ENCODE measurements at regions not wholly inside any gene's neighbourhood (a gene's known extent, or its start where the extent isn't known, plus 50 kb on each side); places are given as distances from the start of the nearest gene placed in this dataset.

DNA sequence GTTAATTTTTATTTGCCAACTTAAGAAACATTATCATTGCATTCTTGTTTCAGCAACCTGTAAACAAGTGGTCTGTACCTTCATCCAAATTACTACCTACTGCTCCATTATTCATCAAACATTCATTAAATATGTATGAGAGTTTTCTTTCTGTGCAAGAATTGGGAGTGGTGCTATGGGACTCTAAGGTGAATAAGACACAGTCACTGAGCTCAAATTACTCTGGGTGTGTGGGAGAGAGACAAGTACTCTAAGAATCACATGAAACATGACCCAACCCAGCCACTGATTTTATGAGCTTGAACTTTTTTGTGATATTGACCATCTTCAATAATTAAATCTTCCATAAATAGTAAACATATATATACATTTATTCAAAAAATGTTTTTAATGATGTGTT, 227.2 kb upstream of the TP63 start:
- Mint-ChIP-seq H3K9me3 (ENCODE audit: low read depth) (peaks cover 7% of the 10 kb centered on the region), H3K27me3 (ENCODE audit: low read depth) (peaks cover 4% of the 10 kb centered on the region), H3K4me3 (ENCODE audit: unreplicated experiment) (no peak overlapping the region), H3K27ac (ENCODE audit: unreplicated experiment) (no peak overlapping the region), H3K4me1 (ENCODE audit: low read depth) (no peaks in the 10 kb centered on the region), H3K36me3 (ENCODE audit: low read depth) (no peaks in the 10 kb centered on the region)
- TF ChIP-seq, protein P1, sequence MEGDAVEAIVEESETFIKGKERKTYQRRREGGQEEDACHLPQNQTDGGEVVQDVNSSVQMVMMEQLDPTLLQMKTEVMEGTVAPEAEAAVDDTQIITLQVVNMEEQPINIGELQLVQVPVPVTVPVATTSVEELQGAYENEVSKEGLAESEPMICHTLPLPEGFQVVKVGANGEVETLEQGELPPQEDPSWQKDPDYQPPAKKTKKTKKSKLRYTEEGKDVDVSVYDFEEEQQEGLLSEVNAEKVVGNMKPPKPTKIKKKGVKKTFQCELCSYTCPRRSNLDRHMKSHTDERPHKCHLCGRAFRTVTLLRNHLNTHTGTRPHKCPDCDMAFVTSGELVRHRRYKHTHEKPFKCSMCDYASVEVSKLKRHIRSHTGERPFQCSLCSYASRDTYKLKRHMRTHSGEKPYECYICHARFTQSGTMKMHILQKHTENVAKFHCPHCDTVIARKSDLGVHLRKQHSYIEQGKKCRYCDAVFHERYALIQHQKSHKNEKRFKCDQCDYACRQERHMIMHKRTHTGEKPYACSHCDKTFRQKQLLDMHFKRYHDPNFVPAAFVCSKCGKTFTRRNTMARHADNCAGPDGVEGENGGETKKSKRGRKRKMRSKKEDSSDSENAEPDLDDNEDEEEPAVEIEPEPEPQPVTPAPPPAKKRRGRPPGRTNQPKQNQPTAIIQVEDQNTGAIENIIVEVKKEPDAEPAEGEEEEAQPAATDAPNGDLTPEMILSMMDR (IDR thresholded peaks at IDR 0.05): no peak
- no peak for DNase-seq (ENCODE audit: low spot score)

DNA sequence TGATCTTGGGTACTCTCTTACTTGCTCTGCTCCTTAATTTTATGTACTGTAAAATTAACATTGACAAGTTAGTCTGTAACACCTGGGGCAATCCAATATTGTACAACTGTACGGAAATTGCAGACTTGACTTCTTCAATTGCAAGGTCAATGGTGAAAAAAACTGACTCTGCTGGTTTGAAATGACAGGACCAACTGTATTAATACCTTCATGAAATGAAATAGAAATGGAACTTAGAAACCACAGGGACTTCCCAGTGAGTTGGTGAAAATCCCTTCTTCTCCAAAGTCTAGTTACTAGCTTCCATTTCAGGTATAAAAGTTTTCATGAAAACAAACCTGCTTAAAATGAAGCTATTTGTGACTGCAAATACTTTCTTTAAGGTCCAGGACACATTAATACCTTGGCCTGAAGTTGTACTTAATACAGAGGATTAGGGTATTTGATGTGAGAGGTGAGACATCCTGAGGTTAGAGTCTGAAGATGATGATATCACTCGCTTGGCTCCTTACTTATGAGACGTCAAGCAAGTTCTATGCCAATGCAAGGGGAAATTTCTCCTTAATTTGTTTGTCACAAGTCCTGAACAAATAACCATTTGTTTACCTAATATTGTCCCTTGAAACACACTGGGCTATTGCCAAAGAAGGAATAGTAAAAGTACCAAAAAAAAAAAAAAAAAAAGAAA, 226.2 kb upstream of the TP63 start:
- DNase-seq (ENCODE audit: low spot score): no peak
- no peaks in the 10 kb centered on the region for H3K36me3 Mint-ChIP-seq (ENCODE audit: low read depth)
- peaks cover 6% of the 10 kb centered on the region for H3K27me3 Mint-ChIP-seq (ENCODE audit: low read depth)
- no peak overlapping the region for H3K4me3 Mint-ChIP-seq (ENCODE audit: unreplicated experiment)
- H3K4me1 Mint-ChIP-seq (ENCODE audit: low read depth): no peaks in the 10 kb centered on the region
- TF ChIP-seq, protein P1 (IDR thresholded peaks at IDR 0.05): no peak
- H3K9me3 Mint-ChIP-seq (ENCODE audit: low read depth): peaks cover 7% of the 10 kb centered on the region
- no peak overlapping the region for H3K27ac Mint-ChIP-seq (ENCODE audit: unreplicated experiment)

DNA sequence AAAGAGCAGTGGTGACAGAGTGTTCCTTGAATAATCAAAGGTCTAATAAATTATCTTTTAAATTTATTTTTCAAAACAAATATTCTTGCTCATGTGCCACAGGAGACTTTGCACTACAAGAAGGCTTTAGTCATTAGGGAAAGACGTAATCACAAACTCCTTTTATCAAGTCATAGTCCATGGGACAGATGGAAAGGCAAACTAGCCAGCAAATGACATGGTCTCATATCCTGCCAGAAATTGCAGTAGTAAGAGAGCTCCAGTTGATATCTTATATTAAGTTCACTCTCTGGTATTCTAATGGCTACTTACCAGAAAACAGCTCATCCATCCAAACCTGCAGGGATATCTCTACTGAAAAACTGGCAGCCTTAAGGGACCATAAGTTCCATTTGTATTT, 225.0 kb upstream of the TP63 start:
- Mint-ChIP-seq H3K9me3 (ENCODE audit: low read depth) (peaks cover 7% of the 10 kb centered on the region), H3K27ac (ENCODE audit: unreplicated experiment) (no peak overlapping the region), H3K4me1 (ENCODE audit: low read depth) (no peaks in the 10 kb centered on the region), H3K27me3 (ENCODE audit: low read depth) (peaks cover 9% of the 10 kb centered on the region), H3K4me3 (ENCODE audit: unreplicated experiment) (no peak overlapping the region), H3K36me3 (ENCODE audit: low read depth) (no peaks in the 10 kb centered on the region)
- TF ChIP-seq, protein P1 (IDR thresholded peaks at IDR 0.05): no peak
- DNase-seq (ENCODE audit: low spot score): no peak

DNA sequence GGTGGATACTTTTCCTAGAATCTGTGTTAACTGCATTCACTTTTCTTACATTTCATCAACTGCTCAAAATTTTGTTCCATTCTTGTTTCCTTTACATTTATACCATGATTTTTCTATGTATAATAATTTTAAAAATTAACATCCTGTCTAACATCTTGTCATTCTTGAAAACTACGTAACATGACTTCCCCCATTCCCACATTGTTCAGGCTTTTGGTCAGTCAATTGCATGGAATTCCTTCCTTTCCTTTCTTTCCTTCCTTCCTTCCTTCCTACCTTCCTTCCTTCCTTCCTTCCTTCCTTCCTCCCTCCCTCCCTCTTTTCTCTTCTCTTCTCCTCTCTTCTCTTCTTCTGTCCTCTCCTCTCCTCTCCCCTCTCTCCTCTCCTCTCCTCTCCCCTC, 220.7 kb upstream of the TP63 start:
- Mint-ChIP-seq H3K27me3 (ENCODE audit: low read depth) (peaks cover 16% of the 10 kb centered on the region), H3K4me1 (ENCODE audit: low read depth) (no peaks in the 10 kb centered on the region), H3K36me3 (ENCODE audit: low read depth) (peaks cover 2% of the 10 kb centered on the region), H3K27ac (ENCODE audit: unreplicated experiment) (no peak overlapping the region), H3K4me3 (ENCODE audit: unreplicated experiment) (no peak overlapping the region), H3K9me3 (ENCODE audit: low read depth) (no peaks in the 10 kb centered on the region)
- TF ChIP-seq, protein P1 (IDR thresholded peaks at IDR 0.05): no peak
- no peak for DNase-seq (ENCODE audit: low spot score)

DNA sequence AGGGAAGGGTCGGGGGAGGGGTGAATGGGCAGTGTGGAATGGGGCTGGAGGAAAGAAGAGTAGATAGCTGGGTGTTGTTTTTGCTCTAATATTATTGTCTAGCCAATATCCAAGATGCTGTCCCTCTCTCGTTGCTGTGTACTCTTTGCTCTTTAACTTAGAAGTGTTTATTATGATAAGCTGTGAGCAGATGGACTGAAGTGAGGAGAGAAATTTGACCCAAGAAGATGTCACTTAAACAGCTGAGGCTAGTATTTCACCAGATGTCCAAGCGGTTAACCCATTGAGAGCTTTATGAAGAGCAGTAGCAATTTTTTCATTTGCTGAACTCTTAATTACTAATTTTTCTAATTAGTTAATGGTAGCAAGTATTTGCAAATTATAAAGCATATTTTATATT, 212.2 kb upstream of the TP63 start:
- Mint-ChIP-seq H3K27ac (ENCODE audit: unreplicated experiment) (no peak overlapping the region), H3K9me3 (ENCODE audit: low read depth) (no peaks in the 10 kb centered on the region), H3K36me3 (ENCODE audit: low read depth) (no peaks in the 10 kb centered on the region), H3K27me3 (ENCODE audit: low read depth) (peaks cover 19% of the 10 kb centered on the region), H3K4me3 (ENCODE audit: unreplicated experiment) (no peak overlapping the region), H3K4me1 (ENCODE audit: low read depth) (no peaks in the 10 kb centered on the region)
- TF ChIP-seq, protein P1 (IDR thresholded peaks at IDR 0.05): no peak
- no peak for DNase-seq (ENCODE audit: low spot score)

Data from chondrocyte (in vitro differentiated cells).